ENCODE measurements at regions not wholly inside any gene's neighbourhood (a gene's known extent, or its start where the extent isn't known, plus 50 kb on each side); places are given as distances from the start of the nearest gene placed in this dataset.

DNA sequence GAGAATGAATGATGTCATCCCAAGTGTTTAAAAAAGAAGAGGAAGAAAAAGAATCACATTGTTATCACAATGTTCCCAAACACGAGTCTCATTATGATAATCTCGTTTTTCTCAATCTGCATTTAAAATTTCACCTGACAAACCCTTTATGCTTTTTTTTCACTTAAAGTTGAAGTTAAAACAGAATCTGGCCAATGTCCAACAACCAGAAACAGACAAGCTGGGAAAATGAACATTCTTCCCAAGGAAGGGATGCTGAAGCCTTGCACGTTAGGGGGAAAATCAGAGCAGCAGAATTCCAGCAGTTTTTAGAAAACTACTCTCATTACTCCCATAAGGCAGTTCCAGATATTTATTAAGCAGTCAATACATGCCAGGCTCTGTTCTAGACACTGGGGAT lies 245.3 kb downstream of the TMEM182 start:
- no peak overlapping the region for H3K4me3 ChIP-seq (ENCODE audit: low read depth, low read length)
- TF ChIP-seq, protein P1, sequence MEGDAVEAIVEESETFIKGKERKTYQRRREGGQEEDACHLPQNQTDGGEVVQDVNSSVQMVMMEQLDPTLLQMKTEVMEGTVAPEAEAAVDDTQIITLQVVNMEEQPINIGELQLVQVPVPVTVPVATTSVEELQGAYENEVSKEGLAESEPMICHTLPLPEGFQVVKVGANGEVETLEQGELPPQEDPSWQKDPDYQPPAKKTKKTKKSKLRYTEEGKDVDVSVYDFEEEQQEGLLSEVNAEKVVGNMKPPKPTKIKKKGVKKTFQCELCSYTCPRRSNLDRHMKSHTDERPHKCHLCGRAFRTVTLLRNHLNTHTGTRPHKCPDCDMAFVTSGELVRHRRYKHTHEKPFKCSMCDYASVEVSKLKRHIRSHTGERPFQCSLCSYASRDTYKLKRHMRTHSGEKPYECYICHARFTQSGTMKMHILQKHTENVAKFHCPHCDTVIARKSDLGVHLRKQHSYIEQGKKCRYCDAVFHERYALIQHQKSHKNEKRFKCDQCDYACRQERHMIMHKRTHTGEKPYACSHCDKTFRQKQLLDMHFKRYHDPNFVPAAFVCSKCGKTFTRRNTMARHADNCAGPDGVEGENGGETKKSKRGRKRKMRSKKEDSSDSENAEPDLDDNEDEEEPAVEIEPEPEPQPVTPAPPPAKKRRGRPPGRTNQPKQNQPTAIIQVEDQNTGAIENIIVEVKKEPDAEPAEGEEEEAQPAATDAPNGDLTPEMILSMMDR (IDR thresholded peaks at IDR 0.05; ENCODE audit: low read depth, low read length, missing control alignments): no peak
- in situ Hi-C loops (cut with HindIII; ENCODE audit: low sequenced_read_pairs): no loop called here
- no peak for DNase-seq (ENCODE audit: low read depth)

DNA sequence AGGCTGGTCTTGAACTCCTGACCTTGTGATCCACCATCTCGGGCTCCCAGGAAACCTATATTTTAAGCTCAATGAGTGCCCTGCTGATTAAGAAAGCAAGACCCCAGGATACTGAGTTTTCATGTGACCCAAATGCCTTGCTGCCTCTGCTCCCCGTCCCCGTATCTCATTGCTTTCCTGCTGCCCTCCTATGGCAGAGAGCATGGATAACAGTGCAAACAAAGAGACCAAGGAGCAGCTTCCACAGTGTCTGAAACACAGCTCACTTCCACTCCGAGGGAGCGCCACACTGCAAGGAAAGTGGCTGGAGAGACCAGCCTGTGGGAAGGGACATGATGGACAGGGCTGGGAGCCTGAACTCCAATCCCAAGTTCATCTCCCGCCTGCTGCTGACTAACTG lies 246.8 kb downstream of the TMEM182 start:
- no peak overlapping the region for H3K4me3 ChIP-seq (ENCODE audit: low read depth, low read length)
- DNase-seq (ENCODE audit: low read depth): no peak
- TF ChIP-seq, protein P1 (IDR thresholded peaks at IDR 0.05; ENCODE audit: low read depth, low read length, missing control alignments): no peak
- in situ Hi-C loops (cut with HindIII; ENCODE audit: low sequenced_read_pairs): no loop called here

DNA sequence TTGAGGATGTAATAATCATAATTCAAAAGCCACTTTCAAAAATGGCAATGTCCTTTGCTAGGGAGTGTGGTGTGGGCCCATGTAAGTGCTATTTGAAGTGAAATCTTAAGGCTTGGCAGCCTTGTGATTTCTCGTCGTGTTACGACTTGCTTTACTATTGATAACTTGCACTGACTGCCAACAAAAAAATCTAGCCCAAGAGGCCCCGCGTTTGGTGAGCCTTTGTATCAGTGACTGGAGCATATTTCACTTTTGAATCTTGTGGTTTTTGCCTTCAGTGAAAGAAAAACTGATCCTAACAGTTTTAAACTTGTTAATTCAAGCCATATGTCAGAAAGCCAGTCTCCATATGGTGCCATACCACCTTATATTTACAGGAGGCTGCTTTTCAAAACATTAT lies 248.0 kb downstream of the TMEM182 start:
- DNase-seq (ENCODE audit: low read depth): no peak
- TF ChIP-seq, protein P1 (IDR thresholded peaks at IDR 0.05; ENCODE audit: low read depth, low read length, missing control alignments): no peak
- no peak overlapping the region for H3K4me3 ChIP-seq (ENCODE audit: low read depth, low read length)
- in situ Hi-C loops (cut with HindIII; ENCODE audit: low sequenced_read_pairs): no loop called here

DNA sequence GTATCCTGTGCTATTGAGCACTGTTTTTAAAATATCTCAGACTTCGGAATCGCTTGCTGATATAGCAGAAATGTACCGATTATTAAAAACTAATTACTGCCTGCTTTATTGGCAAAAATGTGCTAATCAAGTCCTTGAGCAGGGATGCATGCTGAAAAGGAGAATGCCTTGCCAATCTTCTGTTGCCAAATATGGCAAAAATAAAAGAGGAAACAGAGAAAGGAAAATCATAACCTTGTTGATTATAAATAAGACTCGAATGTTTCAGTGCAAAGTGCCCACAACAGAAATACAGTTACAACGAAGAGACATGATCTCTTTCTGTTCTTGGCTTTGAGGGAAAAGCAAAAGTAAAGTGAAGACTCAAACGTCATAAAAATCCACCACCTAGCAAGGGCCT lies 248.5 kb downstream of the TMEM182 start:
- TF ChIP-seq, protein P1 (IDR thresholded peaks at IDR 0.05; ENCODE audit: low read depth, low read length, missing control alignments): no peak
- in situ Hi-C loops (cut with HindIII; ENCODE audit: low sequenced_read_pairs): no loop called here

DNA sequence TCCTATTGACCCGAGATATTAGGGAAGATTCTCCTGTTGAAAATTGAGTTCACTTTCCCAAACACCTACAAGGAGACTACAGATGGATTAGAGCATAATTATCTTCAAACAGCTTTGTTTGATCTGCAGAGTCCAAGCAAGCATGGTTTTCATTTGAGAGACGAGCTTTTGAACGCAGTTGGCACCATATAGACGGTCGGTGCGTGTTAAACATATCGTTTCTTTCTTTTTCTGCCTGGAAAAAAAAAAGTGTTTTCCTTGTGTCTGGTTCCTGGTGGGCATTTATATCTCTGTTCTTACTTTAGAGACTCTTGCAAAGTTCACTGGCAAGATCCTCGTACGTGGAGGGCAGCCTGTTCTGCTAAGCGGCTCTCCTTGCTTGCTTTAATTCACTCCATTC lies 248.9 kb downstream of the TMEM182 start:
- no peak overlapping the region for H3K4me3 ChIP-seq (ENCODE audit: low read depth, low read length)
- DNase-seq (ENCODE audit: low read depth): no peak
- TF ChIP-seq, protein P1 (IDR thresholded peaks at IDR 0.05; ENCODE audit: low read depth, low read length, missing control alignments): no peak
- in situ Hi-C loops (cut with HindIII; ENCODE audit: low sequenced_read_pairs): no loop called here

More for the DNA sequence above, 248.5 kb downstream of the TMEM182 start:
- no peak overlapping the region for H3K4me3 ChIP-seq (ENCODE audit: low read depth, low read length)
- no peak for DNase-seq (ENCODE audit: low read depth)

DNA sequence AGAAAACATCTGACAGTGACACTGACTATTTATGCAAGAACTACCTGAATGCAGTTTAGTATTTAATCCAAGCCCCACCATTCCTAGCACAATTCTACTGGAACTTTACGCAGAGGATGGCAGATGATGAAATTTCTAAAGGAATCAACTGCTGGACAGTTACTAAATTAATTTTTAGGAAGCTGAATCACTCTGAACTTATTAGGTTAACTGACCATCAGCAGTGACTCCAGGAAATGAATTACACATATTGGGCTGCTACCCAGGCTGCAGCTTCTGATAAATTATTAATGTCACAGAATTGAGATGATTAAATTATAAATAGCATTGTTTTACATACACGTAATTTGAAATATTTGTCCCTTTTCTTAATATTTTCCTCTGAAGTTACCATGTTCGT lies 250.8 kb downstream of the TMEM182 start:
- TF ChIP-seq, protein P1 (IDR thresholded peaks at IDR 0.05; ENCODE audit: low read depth, low read length, missing control alignments): no peak
- DNase-seq (ENCODE audit: low read depth): no peak
- in situ Hi-C loops (cut with HindIII; ENCODE audit: low sequenced_read_pairs): no loop called here
- no peak overlapping the region for H3K4me3 ChIP-seq (ENCODE audit: low read depth, low read length)

DNA sequence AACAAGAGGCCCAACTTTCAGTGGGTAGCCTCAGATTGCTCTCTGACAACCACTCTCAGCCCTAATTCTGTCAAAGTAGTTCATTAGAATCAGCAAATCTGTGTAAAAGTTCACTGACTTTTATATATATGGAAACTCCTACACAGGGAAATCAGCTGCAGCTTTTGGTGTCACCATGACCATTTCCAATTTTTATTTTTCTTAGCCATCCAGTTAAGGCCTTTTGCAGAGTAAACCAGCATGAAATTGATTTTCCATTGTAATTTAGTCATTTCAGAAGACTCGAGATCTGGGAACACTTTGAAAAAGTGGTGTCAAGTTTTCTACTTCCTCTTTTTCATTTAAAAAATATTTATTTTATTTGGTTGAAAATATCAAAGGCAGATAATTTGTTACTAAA lies 263.2 kb downstream of the TMEM182 start:
- in situ Hi-C loops (cut with HindIII; ENCODE audit: low sequenced_read_pairs): no loop called here
- H3K4me3 ChIP-seq (ENCODE audit: low read depth, low read length): no peak overlapping the region
- TF ChIP-seq, protein P1 (IDR thresholded peaks at IDR 0.05; ENCODE audit: low read depth, low read length, missing control alignments): no peak
- DNase-seq (ENCODE audit: low read depth): no peak
